ENCODE measurements at regions not wholly inside any gene's neighbourhood (a gene's known extent, or its start where the extent isn't known, plus 50 kb on each side); places are given as distances from the start of the nearest gene placed in this dataset.

GRCh38 chr11:25844811-25845210 is 487.1 kb upstream of the ANO3 start:
- Histone ChIP-seq H3K9me3 (ENCODE audit: insufficient read depth, low read length, severe bottlenecking) (no peaks in the 10 kb centered on the region), H3K27ac (ENCODE audit: low read length) (no peak overlapping the region), H3K79me2 (ENCODE audit: insufficient read depth, low read length) (no peaks in the 10 kb centered on the region), H3K4me1 (ENCODE audit: insufficient read depth, low read length) (no peaks in the 10 kb centered on the region), H3K27me3 (ENCODE audit: insufficient read depth, low read length, poor library complexity) (no peaks in the 10 kb centered on the region), H3K36me3 (ENCODE audit: insufficient read depth, low read length) (no peaks in the 10 kb centered on the region), H3K9ac (ENCODE audit: low read depth, low read length) (no peak overlapping the region), H3K4me3 (ENCODE audit: low read depth in 1 of 2, low read length in 2 of 2) (no peak overlapping the region), H2AFZ (ENCODE audit: low read depth, low read length) (no peak overlapping the region), H3K4me2 (ENCODE audit: insufficient read depth, low read length) (no peak overlapping the region), H4K20me1 (ENCODE audit: insufficient read depth, low read length) (no peaks in the 10 kb centered on the region)
- TF ChIP-seq EZH2 (IDR thresholded peaks at IDR 0.05; ENCODE audit: borderline replicate concordance, low read depth, low read length, severe bottlenecking), result no peak
- TF ChIP-seq, protein P1, sequence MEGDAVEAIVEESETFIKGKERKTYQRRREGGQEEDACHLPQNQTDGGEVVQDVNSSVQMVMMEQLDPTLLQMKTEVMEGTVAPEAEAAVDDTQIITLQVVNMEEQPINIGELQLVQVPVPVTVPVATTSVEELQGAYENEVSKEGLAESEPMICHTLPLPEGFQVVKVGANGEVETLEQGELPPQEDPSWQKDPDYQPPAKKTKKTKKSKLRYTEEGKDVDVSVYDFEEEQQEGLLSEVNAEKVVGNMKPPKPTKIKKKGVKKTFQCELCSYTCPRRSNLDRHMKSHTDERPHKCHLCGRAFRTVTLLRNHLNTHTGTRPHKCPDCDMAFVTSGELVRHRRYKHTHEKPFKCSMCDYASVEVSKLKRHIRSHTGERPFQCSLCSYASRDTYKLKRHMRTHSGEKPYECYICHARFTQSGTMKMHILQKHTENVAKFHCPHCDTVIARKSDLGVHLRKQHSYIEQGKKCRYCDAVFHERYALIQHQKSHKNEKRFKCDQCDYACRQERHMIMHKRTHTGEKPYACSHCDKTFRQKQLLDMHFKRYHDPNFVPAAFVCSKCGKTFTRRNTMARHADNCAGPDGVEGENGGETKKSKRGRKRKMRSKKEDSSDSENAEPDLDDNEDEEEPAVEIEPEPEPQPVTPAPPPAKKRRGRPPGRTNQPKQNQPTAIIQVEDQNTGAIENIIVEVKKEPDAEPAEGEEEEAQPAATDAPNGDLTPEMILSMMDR (IDR thresholded peaks at IDR 0.05; ENCODE audit: borderline replicate concordance, extremely low read depth, low read length, poor library complexity, severe bottlenecking), result no peak
- DNase-seq (no peak), ATAC-seq (ENCODE audit: insufficient read depth, low read depth) (no peak)

DNA sequence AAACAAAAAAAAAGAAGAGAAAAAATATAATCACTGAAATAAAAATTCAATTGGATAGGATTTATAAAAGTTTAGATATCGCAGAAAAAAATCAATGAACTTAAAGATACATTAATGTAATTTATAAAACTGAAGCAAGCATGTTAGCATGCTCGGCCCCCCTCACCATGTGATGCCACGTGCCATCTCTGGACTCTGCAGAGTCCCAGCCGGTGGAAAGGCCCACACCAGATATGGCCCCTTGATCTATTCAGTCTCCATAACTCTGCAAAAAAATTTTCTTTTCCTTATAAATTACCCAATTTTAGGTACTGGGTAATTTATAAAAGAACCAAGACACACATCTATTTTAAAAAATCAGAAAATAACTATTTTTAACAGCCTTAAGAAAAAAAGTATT is 476.0 kb upstream of the ANO3 start:
- Histone ChIP-seq H3K9ac (ENCODE audit: low read depth, low read length) (no peak overlapping the region), H3K79me2 (ENCODE audit: insufficient read depth, low read length) (no peaks in the 10 kb centered on the region), H3K27ac (ENCODE audit: low read length) (no peak overlapping the region), H3K4me1 (ENCODE audit: insufficient read depth, low read length) (no peaks in the 10 kb centered on the region), H3K27me3 (ENCODE audit: insufficient read depth, low read length, poor library complexity) (no peaks in the 10 kb centered on the region), H3K4me2 (ENCODE audit: insufficient read depth, low read length) (no peak overlapping the region), H2AFZ (ENCODE audit: low read depth, low read length) (no peak overlapping the region), H4K20me1 (ENCODE audit: insufficient read depth, low read length) (no peaks in the 10 kb centered on the region), H3K36me3 (ENCODE audit: insufficient read depth, low read length) (no peaks in the 10 kb centered on the region), H3K9me3 (ENCODE audit: insufficient read depth, low read length, severe bottlenecking) (no peaks in the 10 kb centered on the region), H3K4me3 (ENCODE audit: low read depth in 1 of 2, low read length in 2 of 2) (no peak overlapping the region)
- no peak for DNase-seq
- ATAC-seq (ENCODE audit: insufficient read depth, low read depth), result no peak
- TF ChIP-seq, protein P1 (IDR thresholded peaks at IDR 0.05; ENCODE audit: borderline replicate concordance, extremely low read depth, low read length, poor library complexity, severe bottlenecking), result no peak
- no peak for TF ChIP-seq EZH2 (IDR thresholded peaks at IDR 0.05; ENCODE audit: borderline replicate concordance, low read depth, low read length, severe bottlenecking)

DNA sequence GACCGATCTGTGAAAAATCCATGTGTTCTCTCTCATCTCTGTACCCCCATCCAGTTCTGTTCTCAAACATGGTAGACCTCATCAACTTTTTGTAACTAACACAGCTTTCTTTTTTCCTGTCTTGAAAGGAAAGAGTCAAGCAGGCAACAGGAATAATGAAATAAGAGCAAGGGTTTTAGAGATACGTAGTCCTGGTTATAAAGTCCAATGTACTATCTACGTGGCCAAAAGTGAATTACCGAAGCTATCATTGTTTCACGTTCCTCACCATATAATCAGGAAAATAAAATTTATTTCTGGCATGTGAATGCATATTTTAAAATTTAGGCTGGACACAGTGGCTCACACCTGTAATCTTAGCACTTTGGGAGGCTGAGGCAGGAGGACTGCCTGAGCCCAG is 472.2 kb upstream of the ANO3 start:
- ATAC-seq (ENCODE audit: insufficient read depth, low read depth) (no peak), DNase-seq (no peak)
- no peak overlapping the region for H2AFZ ChIP-seq (ENCODE audit: low read depth, low read length)
- no peaks in the 10 kb centered on the region for H3K9me3 ChIP-seq (ENCODE audit: insufficient read depth, low read length, severe bottlenecking)
- H3K79me2 ChIP-seq (ENCODE audit: insufficient read depth, low read length), result no peaks in the 10 kb centered on the region
- no peaks in the 10 kb centered on the region for H3K36me3 ChIP-seq (ENCODE audit: insufficient read depth, low read length)
- TF ChIP-seq EZH2 (IDR thresholded peaks at IDR 0.05; ENCODE audit: borderline replicate concordance, low read depth, low read length, severe bottlenecking), result no peak
- TF ChIP-seq, protein P1 (IDR thresholded peaks at IDR 0.05; ENCODE audit: borderline replicate concordance, extremely low read depth, low read length, poor library complexity, severe bottlenecking), result no peak
- H3K27me3 ChIP-seq (ENCODE audit: insufficient read depth, low read length, poor library complexity), result no peaks in the 10 kb centered on the region
- H4K20me1 ChIP-seq (ENCODE audit: insufficient read depth, low read length), result no peaks in the 10 kb centered on the region
- H3K9ac ChIP-seq (ENCODE audit: low read depth, low read length), result no peak overlapping the region
- H3K27ac ChIP-seq (ENCODE audit: low read length), result no peak overlapping the region
- no peak overlapping the region for H3K4me3 ChIP-seq (ENCODE audit: low read depth in 1 of 2, low read length in 2 of 2)
- H3K4me1 ChIP-seq (ENCODE audit: insufficient read depth, low read length), result no peaks in the 10 kb centered on the region
- H3K4me2 ChIP-seq (ENCODE audit: insufficient read depth, low read length), result no peak overlapping the region

All from DND-41 (cell line).